ENCODE measurements at regions not wholly inside any gene's neighbourhood (a gene's known extent, or its start where the extent isn't known, plus 50 kb on each side); places are given as distances from the start of the nearest gene placed in this dataset.
"Not testable (repeated sequence)": the region's sequence is repeated elsewhere in the genome, so short reads cannot be mapped to it uniquely, and the experiment has no call there.

GRCh38 chr10:42533866-42534265 lies 104.5 kb downstream of the ZNF33B start:
- intact Hi-C loops (cut with DNase I; ENCODE audit: low total_unique reads); H3K27me3 ChIP-seq; DNase-seq; H3K4me1 ChIP-seq; H3K36me3 ChIP-seq (ENCODE audit: low read depth, missing control alignments); H3K27ac ChIP-seq; H3K4me3 ChIP-seq; H3K9me3 ChIP-seq: not testable (repeated sequence)

GRCh38 chr10:42532996-42533395 lies 105.4 kb downstream of the ZNF33B start:
- Histone ChIP-seq H3K4me3 (no peak overlapping the region), H3K27me3 (no peaks in the 10 kb centered on the region), H3K36me3 (ENCODE audit: low read depth, missing control alignments) (no peaks in the 10 kb centered on the region), H3K4me1 (no peaks in the 10 kb centered on the region), H3K9me3 (no peaks in the 10 kb centered on the region), H3K27ac (no peak overlapping the region)
- no peak for DNase-seq
- intact Hi-C loops (cut with DNase I; ENCODE audit: low total_unique reads): no loop called here
- TF ChIP-seq CTCF (IDR thresholded peaks at IDR 0.05) (no peak), POLR2A (IDR thresholded peaks at IDR 0.05) (no peak)
- WGBS, 2 donors: 95 to 100% methylated on average over 1 of the region's 1 CpG

GRCh38 chr10:42523098-42523497 lies 115.3 kb downstream of the ZNF33B start:
- Histone ChIP-seq H3K4me3 (no peak overlapping the region), H3K9me3 (no peaks in the 10 kb centered on the region), H3K4me1 (no peaks in the 10 kb centered on the region), H3K36me3 (ENCODE audit: low read depth, missing control alignments) (no peaks in the 10 kb centered on the region), H3K27me3 (no peaks in the 10 kb centered on the region), H3K27ac (no peak overlapping the region)
- intact Hi-C loops (cut with DNase I; ENCODE audit: low total_unique reads): no loop called here
- WGBS, 2 donors: 71 to 76% methylated on average over 2 of the region's 2 CpGs
- DNase-seq: no peak
- TF ChIP-seq POLR2A (IDR thresholded peaks at IDR 0.05) (no peak), CTCF (IDR thresholded peaks at IDR 0.05) (no peak)

GRCh38 chr10:42519761-42520460 lies 118.5 kb downstream of the ZNF33B start:
- H3K36me3 ChIP-seq (ENCODE audit: low read depth, missing control alignments): no peaks in the 10 kb centered on the region
- intact Hi-C loops (cut with DNase I; ENCODE audit: low total_unique reads): no loop called here
- 84 to 88% methylated on average over 5 of the region's 5 CpGs for WGBS, 2 donors
- no peak for DNase-seq
- no peak for TF ChIP-seq POLR2A (IDR thresholded peaks at IDR 0.05)
- TF ChIP-seq CTCF (IDR thresholded peaks at IDR 0.05): no peak
- no peaks in the 10 kb centered on the region for H3K9me3 ChIP-seq
- no peak overlapping the region for H3K27ac ChIP-seq
- H3K4me3 ChIP-seq: no peak overlapping the region
- H3K4me1 ChIP-seq: no peaks in the 10 kb centered on the region
- H3K27me3 ChIP-seq: no peaks in the 10 kb centered on the region

- no peaks in the 10 kb centered on the region for H3K4me1 ChIP-seq
- intact Hi-C loops (cut with DNase I; ENCODE audit: low total_unique reads): no loop called here
- 80 to 98% methylated on average over 2 of the region's 2 CpGs for WGBS, 2 donors
- H3K36me3 ChIP-seq (ENCODE audit: low read depth, missing control alignments): no peaks in the 10 kb centered on the region
- no peak overlapping the region for H3K4me3 ChIP-seq
- no peaks in the 10 kb centered on the region for H3K27me3 ChIP-seq
- no peak for DNase-seq
- no peak for TF ChIP-seq CTCF (IDR thresholded peaks at IDR 0.05)
- TF ChIP-seq POLR2A (IDR thresholded peaks at IDR 0.05): no peak
- no peaks in the 10 kb centered on the region for H3K9me3 ChIP-seq
- no peak overlapping the region for H3K27ac ChIP-seq
Measured at GRCh38 chr10:42519079-42519478, 119.3 kb downstream of the ZNF33B start.
